ENCODE measurements at regions not wholly inside any gene's neighbourhood (a gene's known extent, or its start where the extent isn't known, plus 50 kb on each side); places are given as distances from the start of the nearest gene placed in this dataset.

- no peaks in the 10 kb centered on the region for H3K79me2 ChIP-seq (ENCODE audit: control insufficient read depth, insufficient read depth, low read length)
- H2AFZ ChIP-seq (ENCODE audit: control insufficient read depth, low read depth, low read length), result no peak overlapping the region
- TF ChIP-seq ZBED1 (IDR thresholded peaks at IDR 0.05; ENCODE audit: borderline replicate concordance) (no peak), ZNF622 (IDR thresholded peaks at IDR 0.05) (no peak), NFYB (IDR thresholded peaks at IDR 0.05; ENCODE audit: insufficient read depth, low read depth, low read length) (no peak), MTA3 (IDR thresholded peaks at IDR 0.05; ENCODE audit: borderline replicate concordance, low read length) (no peak), EED (IDR thresholded peaks at IDR 0.05; ENCODE audit: low read depth) (no peak), ETV6 (conservative IDR thresholded peaks at IDR 0.05 in 1 of 2, IDR thresholded peaks at IDR 0.05 in 1 of 2; ENCODE audit: borderline replicate concordance in 1 of 2, low read depth in 1 of 2) (no peak)
- TF ChIP-seq, protein P1, sequence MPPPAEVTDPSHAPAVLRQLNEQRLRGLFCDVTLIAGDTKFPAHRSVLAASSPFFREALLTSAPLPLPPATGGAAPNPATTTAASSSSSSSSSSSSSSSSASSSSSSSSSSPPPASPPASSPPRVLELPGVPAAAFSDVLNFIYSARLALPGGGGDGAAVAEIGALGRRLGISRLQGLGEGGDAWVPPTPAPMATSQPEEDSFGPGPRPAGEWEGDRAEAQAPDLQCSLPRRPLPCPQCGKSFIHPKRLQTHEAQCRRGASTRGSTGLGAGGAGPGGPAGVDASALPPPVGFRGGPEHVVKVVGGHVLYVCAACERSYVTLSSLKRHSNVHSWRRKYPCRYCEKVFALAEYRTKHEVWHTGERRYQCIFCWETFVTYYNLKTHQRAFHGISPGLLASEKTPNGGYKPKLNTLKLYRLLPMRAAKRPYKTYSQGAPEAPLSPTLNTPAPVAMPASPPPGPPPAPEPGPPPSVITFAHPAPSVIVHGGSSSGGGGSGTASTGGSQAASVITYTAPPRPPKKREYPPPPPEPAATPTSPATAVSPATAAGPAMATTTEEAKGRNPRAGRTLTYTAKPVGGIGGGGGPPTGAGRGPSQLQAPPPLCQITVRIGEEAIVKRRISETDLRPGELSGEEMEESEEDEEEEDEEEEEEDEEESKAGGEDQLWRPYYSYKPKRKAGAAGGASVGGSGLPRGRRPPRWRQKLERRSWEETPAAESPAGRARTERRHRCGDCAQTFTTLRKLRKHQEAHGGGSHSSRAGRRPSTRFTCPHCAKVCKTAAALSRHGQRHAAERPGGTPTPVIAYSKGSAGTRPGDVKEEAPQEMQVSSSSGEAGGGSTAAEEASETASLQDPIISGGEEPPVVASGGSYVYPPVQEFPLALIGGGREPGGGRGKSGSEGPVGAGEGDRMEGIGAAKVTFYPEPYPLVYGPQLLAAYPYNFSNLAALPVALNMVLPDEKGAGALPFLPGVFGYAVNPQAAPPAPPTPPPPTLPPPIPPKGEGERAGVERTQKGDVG (CRISPR knock-in tag; IDR thresholded peaks at IDR 0.05), result no peak
- no peak overlapping the region for H3K9ac ChIP-seq (ENCODE audit: control insufficient read depth, insufficient read depth, low read length)
- no peaks in the 10 kb centered on the region for H4K20me1 ChIP-seq (ENCODE audit: control insufficient read depth, insufficient read depth)
- no peak overlapping the region for H3K27ac ChIP-seq (ENCODE audit: control insufficient read depth, insufficient read depth)
- CTCF ChIA-PET, result no interaction called here
- DNase-seq (ENCODE audit: low read depth, low spot score) (no peak), ATAC-seq (no peak), FAIRE-seq (no peak)
- H3K4me1 ChIP-seq (ENCODE audit: control insufficient read depth, insufficient read depth, low read length), result no peaks in the 10 kb centered on the region
- in situ Hi-C loops (cut with MboI), result no loop called here
- H3K4me3 ChIP-seq, result no peak overlapping the region
- H3K36me3 ChIP-seq (ENCODE audit: control insufficient read depth in 2 of 2, insufficient read depth in 2 of 2, low read length in 1 of 2), result no peaks in the 10 kb centered on the region
- intact Hi-C loops (cut with micrococcal nuclease; ENCODE audit: unreplicated experiment), result no loop called here
- BruUV-seq (replicated peaks), result no TSS peak
- POLR2A ChIA-PET, result no interaction called here
- 31% methylated on average over 3 of the region's 3 CpGs for WGBS (ENCODE audit: insufficient coverage, insufficient replicate concordance, low lambda C conversion rate, missing lambda C conversion rate)
- no peak overlapping the region for H3K4me2 ChIP-seq (ENCODE audit: control insufficient read depth, insufficient read depth)
- no peaks in the 10 kb centered on the region for H3K27me3 ChIP-seq (replicated peaks in 1 of 2; ENCODE audit: control insufficient read depth in 2 of 2, insufficient read depth in 2 of 2, low read length in 1 of 2)
- RAD21 ChIA-PET (ENCODE audit: unreplicated experiment), result no interaction called here
- SMC1A ChIA-PET (ENCODE audit: uncharacterized antibody, unreplicated experiment), result no interaction called here
- H3K9me3 ChIP-seq (replicated peaks; ENCODE audit: control insufficient read depth, insufficient read depth, low read length), result no peaks in the 10 kb centered on the region
Measured at GRCh38 chr6:103153016-103153415, 1706.7 kb downstream of the HACE1 start.
